GM12865 (cell line): ENCODE measurements at regions not wholly inside any gene's neighbourhood (a gene's known extent, or its start where the extent isn't known, plus 50 kb on each side); places are given as distances from the start of the nearest gene placed in this dataset.

Experiments used
- DNase-seq: peaks from one replicate; pipeline ENCODE4 v3.0.0; 2010; ENCODE audit warnings: low read depth
- H3K4me3 ChIP-seq: 2 replicates; pipeline ENCODE4 v1.5.1; 2011; ENCODE audit warnings: mild to moderate bottlenecking, low read depth, low read length, control low read depth
- TF ChIP-seq, protein P1 (sequence below): IDR thresholded peaks from 2 replicates; pipeline ENCODE4 v1.5.1; 2011; ENCODE audit warnings: low read length, control low read depth, low read depth, inconsistent platforms; ENCODE audit not compliant: insufficient read depth; ENCODE audit errors: missing control alignments

GRCh38 chr7:131139462-131139861 is 188.2 kb upstream of the MKLN1 start:
- DNase-seq, result no peak
- H3K4me3 ChIP-seq, result no peak overlapping the region
- TF ChIP-seq, protein P1, sequence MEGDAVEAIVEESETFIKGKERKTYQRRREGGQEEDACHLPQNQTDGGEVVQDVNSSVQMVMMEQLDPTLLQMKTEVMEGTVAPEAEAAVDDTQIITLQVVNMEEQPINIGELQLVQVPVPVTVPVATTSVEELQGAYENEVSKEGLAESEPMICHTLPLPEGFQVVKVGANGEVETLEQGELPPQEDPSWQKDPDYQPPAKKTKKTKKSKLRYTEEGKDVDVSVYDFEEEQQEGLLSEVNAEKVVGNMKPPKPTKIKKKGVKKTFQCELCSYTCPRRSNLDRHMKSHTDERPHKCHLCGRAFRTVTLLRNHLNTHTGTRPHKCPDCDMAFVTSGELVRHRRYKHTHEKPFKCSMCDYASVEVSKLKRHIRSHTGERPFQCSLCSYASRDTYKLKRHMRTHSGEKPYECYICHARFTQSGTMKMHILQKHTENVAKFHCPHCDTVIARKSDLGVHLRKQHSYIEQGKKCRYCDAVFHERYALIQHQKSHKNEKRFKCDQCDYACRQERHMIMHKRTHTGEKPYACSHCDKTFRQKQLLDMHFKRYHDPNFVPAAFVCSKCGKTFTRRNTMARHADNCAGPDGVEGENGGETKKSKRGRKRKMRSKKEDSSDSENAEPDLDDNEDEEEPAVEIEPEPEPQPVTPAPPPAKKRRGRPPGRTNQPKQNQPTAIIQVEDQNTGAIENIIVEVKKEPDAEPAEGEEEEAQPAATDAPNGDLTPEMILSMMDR, result no peak

DNA sequence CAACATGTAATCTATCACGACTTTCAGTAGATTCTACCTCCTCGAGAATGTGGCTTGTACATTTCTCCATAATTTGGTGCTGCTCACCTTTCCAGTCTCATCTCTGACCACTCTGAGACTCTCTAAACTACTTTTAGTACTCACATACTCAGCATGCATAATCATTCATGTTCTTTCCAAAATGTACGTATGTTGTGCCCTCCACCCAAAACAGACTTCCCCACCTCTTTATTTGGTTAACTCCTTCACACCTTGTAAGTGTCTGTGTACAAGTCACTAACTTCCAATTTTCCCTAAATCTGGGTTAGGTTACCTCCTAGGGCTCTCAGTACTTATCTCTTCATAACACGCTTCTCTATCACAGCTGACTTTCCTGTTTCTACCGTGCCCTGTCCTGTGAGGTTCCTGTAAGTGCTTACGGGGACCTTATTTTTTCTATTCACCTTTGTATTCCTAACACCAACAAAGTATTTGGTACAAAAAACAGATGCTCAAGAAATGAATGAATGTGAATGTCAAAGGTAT is 186.2 kb upstream of the MKLN1 start:
- no peak for DNase-seq
- TF ChIP-seq, protein P1, result no peak
- no peak overlapping the region for H3K4me3 ChIP-seq

DNA sequence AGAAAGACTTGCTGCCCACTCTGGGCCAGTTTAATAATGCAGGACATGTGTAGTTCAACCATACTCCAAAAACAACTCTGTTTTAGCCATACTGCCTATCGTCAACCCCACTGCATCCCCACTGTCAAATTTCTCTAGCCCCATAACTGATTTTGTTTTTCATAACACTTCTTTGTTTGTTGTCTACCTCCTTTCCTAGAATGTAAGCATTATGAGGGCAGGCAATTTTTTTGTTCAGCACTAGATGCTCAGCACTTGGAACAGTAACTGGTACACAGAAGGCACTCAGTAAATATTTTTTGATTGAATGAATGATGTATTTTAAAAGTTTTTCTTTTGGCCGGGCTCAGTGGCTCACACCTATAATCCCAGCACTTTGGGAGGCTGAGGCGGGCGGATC is 183.8 kb upstream of the MKLN1 start:
- H3K4me3 ChIP-seq, result no peak overlapping the region
- TF ChIP-seq, protein P1, result no peak
- DNase-seq, result no peak

GRCh38 chr7:131145026-131145425 is 182.7 kb upstream of the MKLN1 start:
- no peak for DNase-seq
- H3K4me3 ChIP-seq, result no peak overlapping the region
- TF ChIP-seq, protein P1, result no peak

DNA sequence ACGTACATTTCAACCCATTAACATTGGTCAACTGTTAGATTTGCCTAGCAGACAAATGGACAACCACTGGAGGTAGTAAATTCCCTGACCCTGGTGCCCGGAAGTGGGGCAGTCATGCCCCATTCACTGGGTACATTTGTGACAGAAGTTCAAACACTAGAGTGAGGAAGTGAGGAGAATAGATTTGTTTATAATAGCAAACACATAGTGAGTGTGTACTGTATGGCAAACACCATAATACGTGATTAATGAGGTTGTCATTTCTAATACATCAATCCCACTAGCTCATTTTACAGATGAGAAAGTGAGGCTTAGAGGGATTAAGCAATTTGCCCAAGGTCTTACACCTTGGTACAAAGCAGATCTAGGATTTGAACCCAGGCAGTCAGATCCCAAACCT is 181.9 kb upstream of the MKLN1 start:
- TF ChIP-seq, protein P1, result no peak
- DNase-seq, result no peak
- no peak overlapping the region for H3K4me3 ChIP-seq

GRCh38 chr7:131147604-131148003 is 180.1 kb upstream of the MKLN1 start:
- TF ChIP-seq, protein P1, result no peak
- H3K4me3 ChIP-seq, result no peak overlapping the region
- DNase-seq, result no peak

- TF ChIP-seq, protein P1, result no peak
- no peak for DNase-seq
- no peak overlapping the region for H3K4me3 ChIP-seq
Measured at GRCh38 chr7:131148258-131148657, 179.4 kb upstream of the MKLN1 start.
